ENCODE measurements at regions not wholly inside any gene's neighbourhood (a gene's known extent, or its start where the extent isn't known, plus 50 kb on each side); places are given as distances from the start of the nearest gene placed in this dataset.
A peak's percentile ranks its signal among the peaks of the same experiment; 100 is the strongest.

DNA sequence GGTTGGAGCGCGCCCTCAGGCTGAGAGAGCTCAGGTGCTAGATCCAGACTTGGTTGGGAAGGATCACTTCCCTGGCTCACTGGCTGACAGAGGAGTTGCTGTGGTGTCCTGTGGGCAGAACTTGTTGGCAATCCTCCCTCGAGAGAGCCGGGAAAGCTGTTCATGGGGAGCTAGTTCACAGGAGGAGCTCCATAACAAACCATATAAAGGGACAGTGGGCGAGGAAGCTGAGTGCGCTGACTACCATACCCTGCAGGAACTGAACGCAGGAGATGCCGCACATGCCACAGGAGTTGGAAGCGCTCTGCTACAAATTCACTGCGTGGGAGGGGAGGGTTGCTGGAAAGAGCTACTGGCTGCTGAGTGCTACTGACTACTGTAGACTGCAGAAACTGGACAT, 243.2 kb downstream of the OGFRL1 start:
- Histone ChIP-seq H3K4me3 (ENCODE audit: low read depth, low read length) (no peak overlapping the region), H3K27me3 (replicated peaks) (no peaks in the 10 kb centered on the region), H3K27ac (no peak overlapping the region), H3K36me3 (replicated peaks) (no peaks in the 10 kb centered on the region)
- TF ChIP-seq, protein P1, sequence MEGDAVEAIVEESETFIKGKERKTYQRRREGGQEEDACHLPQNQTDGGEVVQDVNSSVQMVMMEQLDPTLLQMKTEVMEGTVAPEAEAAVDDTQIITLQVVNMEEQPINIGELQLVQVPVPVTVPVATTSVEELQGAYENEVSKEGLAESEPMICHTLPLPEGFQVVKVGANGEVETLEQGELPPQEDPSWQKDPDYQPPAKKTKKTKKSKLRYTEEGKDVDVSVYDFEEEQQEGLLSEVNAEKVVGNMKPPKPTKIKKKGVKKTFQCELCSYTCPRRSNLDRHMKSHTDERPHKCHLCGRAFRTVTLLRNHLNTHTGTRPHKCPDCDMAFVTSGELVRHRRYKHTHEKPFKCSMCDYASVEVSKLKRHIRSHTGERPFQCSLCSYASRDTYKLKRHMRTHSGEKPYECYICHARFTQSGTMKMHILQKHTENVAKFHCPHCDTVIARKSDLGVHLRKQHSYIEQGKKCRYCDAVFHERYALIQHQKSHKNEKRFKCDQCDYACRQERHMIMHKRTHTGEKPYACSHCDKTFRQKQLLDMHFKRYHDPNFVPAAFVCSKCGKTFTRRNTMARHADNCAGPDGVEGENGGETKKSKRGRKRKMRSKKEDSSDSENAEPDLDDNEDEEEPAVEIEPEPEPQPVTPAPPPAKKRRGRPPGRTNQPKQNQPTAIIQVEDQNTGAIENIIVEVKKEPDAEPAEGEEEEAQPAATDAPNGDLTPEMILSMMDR (IDR thresholded peaks at IDR 0.05; ENCODE audit: low read depth, low read length, missing control alignments): no peak
- in situ Hi-C loops (cut with HindIII; ENCODE audit: low pct_ligation_motif_present, low sequenced_read_pairs): no loop called here
- DNase-seq: no peak

- no peaks in the 10 kb centered on the region for H3K27me3 ChIP-seq (replicated peaks)
- in situ Hi-C loops (cut with HindIII; ENCODE audit: low pct_ligation_motif_present, low sequenced_read_pairs): no loop called here
- H3K27ac ChIP-seq: no peak overlapping the region
- H3K4me3 ChIP-seq (ENCODE audit: low read depth, low read length): no peak overlapping the region
- TF ChIP-seq, protein P1 (IDR thresholded peaks at IDR 0.05; ENCODE audit: low read depth, low read length, missing control alignments): peak; percentile 44
- no peaks in the 10 kb centered on the region for H3K36me3 ChIP-seq (replicated peaks)
- no peak for DNase-seq
These were observed 245.3 kb downstream of the OGFRL1 start for GRCh38 chr6:71533939-71534379.

DNA sequence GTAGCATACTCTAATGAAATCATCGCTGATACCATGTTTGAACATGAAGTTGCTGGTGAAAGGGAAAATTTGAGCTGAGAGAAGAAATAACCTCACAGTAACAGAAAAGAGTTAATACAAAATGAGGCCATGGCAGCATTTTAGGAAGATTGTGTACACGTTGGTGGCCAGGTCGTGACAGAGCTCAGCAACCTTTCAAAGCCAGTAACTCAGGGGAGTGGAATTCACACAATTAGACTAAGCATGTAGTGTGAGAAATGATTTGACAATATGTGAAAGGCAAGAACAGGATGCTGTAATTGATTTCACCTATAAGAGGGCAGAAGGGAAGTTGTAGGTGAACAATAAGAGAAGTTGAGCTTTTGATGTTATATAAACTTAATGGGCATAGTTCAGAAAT, 246.3 kb downstream of the OGFRL1 start:
- DNase-seq: no peak
- in situ Hi-C loops (cut with HindIII; ENCODE audit: low pct_ligation_motif_present, low sequenced_read_pairs): no loop called here
- no peak overlapping the region for H3K4me3 ChIP-seq (ENCODE audit: low read depth, low read length)
- H3K27ac ChIP-seq: no peak overlapping the region
- TF ChIP-seq, protein P1 (IDR thresholded peaks at IDR 0.05; ENCODE audit: low read depth, low read length, missing control alignments): no peak
- no peaks in the 10 kb centered on the region for H3K27me3 ChIP-seq (replicated peaks)
- H3K36me3 ChIP-seq (replicated peaks): no peaks in the 10 kb centered on the region

GRCh38 chr6:71537717-71538116, 249.1 kb downstream of the OGFRL1 start:
- TF ChIP-seq, protein P1 (IDR thresholded peaks at IDR 0.05; ENCODE audit: low read depth, low read length, missing control alignments): no peak

GRCh38 chr6:71544028-71544427, 255.4 kb downstream of the OGFRL1 start:
- Histone ChIP-seq H3K36me3 (replicated peaks) (no peaks in the 10 kb centered on the region), H3K4me3 (ENCODE audit: low read depth, low read length) (no peak overlapping the region), H3K27me3 (replicated peaks) (no peaks in the 10 kb centered on the region), H3K27ac (no peak overlapping the region)
- TF ChIP-seq, protein P1 (IDR thresholded peaks at IDR 0.05; ENCODE audit: low read depth, low read length, missing control alignments): no peak
- peak; percentile 45 for DNase-seq
- in situ Hi-C loops (cut with HindIII; ENCODE audit: low pct_ligation_motif_present, low sequenced_read_pairs): no loop called here

More at GRCh38 chr6:71537717-71538116, 249.1 kb downstream of the OGFRL1 start:
- in situ Hi-C loops (cut with HindIII; ENCODE audit: low pct_ligation_motif_present, low sequenced_read_pairs): no loop called here
- no peak for DNase-seq
- no peak overlapping the region for H3K27ac ChIP-seq
- no peaks in the 10 kb centered on the region for H3K36me3 ChIP-seq (replicated peaks)
- no peaks in the 10 kb centered on the region for H3K27me3 ChIP-seq (replicated peaks)
- H3K4me3 ChIP-seq (ENCODE audit: low read depth, low read length): no peak overlapping the region

GRCh38 chr6:71544906-71545305, 256.3 kb downstream of the OGFRL1 start:
- Histone ChIP-seq H3K36me3 (replicated peaks) (no peaks in the 10 kb centered on the region), H3K27ac (no peak overlapping the region), H3K27me3 (replicated peaks) (no peaks in the 10 kb centered on the region), H3K4me3 (ENCODE audit: low read depth, low read length) (no peak overlapping the region)
- TF ChIP-seq, protein P1 (IDR thresholded peaks at IDR 0.05; ENCODE audit: low read depth, low read length, missing control alignments): no peak
- DNase-seq: no peak
- in situ Hi-C loops (cut with HindIII; ENCODE audit: low pct_ligation_motif_present, low sequenced_read_pairs): no loop called here

Measured in brain microvascular endothelial cell (primary cell).